Stomach (tissue), 4 donors: ENCODE measurements at regions not wholly inside any gene's neighbourhood (a gene's known extent, or its start where the extent isn't known, plus 50 kb on each side); places are given as distances from the start of the nearest gene placed in this dataset.
"Not testable (repeated sequence)": the region's sequence is repeated elsewhere in the genome, so short reads cannot be mapped to it uniquely, and the experiment has no call there.

Experiments used
- EP300 ChIP-seq: sonication (generic); formaldehyde crosslinking; IDR thresholded peaks from one replicate; pipeline ENCODE4 v1.6.1; 2017; ENCODE audit warnings: antibody characterized with exemption
- POLR2A ChIP-seq, 4 donors: fragments of 450-650 bp; IDR thresholded peaks; one replicate each; pipeline ENCODE4 v1.6.1; 2016; ENCODE audit warnings: antibody characterized with exemption in 4 of 4, control low read depth in 2 of 4, mild to moderate bottlenecking in 1 of 4, moderate library complexity in 1 of 4
- POLR2AphosphoS5 ChIP-seq, 3 donors: sonication (generic); formaldehyde crosslinking; IDR thresholded peaks; one replicate each; pipeline ENCODE4 v1.6.1; 2016; ENCODE audit warnings: antibody characterized with exemption in 3 of 3
- TF ChIP-seq, protein P1 (sequence below), 7 experiments: fragments of 450-650 bp in 4 of 7; fragments of 200-600 bp in 3 of 7; sonication (generic) in 3 of 7; IDR thresholded peaks; one replicate each; pipeline ENCODE4 v1.5.1; 2016 to 2019; ENCODE audit warnings: antibody characterized with exemption in 7 of 7, control low read depth in 2 of 7, mild to moderate bottlenecking in 1 of 7

DNA sequence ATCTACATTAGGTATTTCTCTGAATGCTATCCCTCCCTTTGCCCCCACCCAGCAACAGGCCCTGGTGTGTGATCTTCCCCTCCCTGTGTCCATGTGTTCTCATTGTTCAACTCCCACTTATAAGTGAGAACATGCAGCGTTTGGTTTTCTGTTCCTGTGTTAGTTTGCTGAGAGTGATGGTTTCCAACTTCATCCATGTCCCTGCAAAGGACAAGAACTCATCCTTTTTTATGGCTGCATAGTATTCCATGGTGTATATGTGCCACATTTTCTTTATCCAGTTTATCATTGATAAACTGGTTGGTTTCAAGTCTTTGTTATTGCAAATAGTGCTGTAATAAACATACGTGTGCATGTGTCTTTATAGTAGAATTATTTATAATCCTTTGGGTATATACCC, 55.5 kb upstream of the RASA1 start:
- not testable (repeated sequence) for TF ChIP-seq POLR2AphosphoS5 (IDR thresholded peaks at IDR 0.05); POLR2A (IDR thresholded peaks at IDR 0.05); EP300
- TF ChIP-seq, protein P1, sequence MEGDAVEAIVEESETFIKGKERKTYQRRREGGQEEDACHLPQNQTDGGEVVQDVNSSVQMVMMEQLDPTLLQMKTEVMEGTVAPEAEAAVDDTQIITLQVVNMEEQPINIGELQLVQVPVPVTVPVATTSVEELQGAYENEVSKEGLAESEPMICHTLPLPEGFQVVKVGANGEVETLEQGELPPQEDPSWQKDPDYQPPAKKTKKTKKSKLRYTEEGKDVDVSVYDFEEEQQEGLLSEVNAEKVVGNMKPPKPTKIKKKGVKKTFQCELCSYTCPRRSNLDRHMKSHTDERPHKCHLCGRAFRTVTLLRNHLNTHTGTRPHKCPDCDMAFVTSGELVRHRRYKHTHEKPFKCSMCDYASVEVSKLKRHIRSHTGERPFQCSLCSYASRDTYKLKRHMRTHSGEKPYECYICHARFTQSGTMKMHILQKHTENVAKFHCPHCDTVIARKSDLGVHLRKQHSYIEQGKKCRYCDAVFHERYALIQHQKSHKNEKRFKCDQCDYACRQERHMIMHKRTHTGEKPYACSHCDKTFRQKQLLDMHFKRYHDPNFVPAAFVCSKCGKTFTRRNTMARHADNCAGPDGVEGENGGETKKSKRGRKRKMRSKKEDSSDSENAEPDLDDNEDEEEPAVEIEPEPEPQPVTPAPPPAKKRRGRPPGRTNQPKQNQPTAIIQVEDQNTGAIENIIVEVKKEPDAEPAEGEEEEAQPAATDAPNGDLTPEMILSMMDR (IDR thresholded peaks at IDR 0.05): not testable (repeated sequence)
